Kidney epithelial cell (primary cell): ENCODE measurements at regions not wholly inside any gene's neighbourhood (a gene's known extent, or its start where the extent isn't known, plus 50 kb on each side); places are given as distances from the start of the nearest gene placed in this dataset.
"Not testable (repeated sequence)": the region's sequence is repeated elsewhere in the genome, so short reads cannot be mapped to it uniquely, and the experiment has no call there.

Experiments
- DNase-seq: peaks from one replicate; pipeline ENCODE4 v3.0.0-alpha.2; 2010; ENCODE audit warnings: low read depth
- H3K27me3 ChIP-seq: 2 replicates; pipeline ENCODE4 v1.6.0; 2011; ENCODE audit warnings: low read length; ENCODE audit not compliant: control insufficient read depth, insufficient read depth
- H3K36me3 ChIP-seq: 2 replicates; pipeline ENCODE4 v1.5.1; 2011; ENCODE audit warnings: low read length; ENCODE audit not compliant: control insufficient read depth, insufficient read depth
- H3K4me3 ChIP-seq: 2 replicates; pipeline ENCODE4 v1.5.1; 2011; ENCODE audit warnings: low read depth, mild to moderate bottlenecking, control low read depth, low read length
- CTCF ChIP-seq: IDR thresholded peaks from 2 replicates; pipeline ENCODE4 v1.5.1; 2011; ENCODE audit warnings: mild to moderate bottlenecking, moderate library complexity, low read length, control low read depth, inconsistent platforms; ENCODE audit not compliant: insufficient read depth, poor library complexity, severe bottlenecking

DNA sequence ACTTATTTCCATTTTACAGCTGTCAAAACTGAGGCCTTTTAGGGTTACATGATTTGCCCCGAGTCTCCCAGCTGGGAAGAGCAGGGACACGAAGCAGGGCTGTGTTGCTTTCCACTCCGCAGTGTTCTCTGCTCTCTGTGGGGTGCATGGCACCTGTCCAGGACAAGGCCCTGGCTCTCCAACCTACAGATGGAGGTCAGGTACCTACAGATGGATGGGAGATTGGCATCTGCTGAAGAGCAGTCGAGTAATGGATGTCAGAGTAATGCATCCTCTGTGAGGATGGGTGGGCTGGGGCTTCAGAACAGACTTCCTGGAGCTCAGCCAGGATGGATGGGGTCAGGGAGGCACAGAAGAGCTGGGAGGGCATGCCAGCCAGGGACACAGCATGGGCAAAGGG, 85.0 kb downstream of the EMX2 start:
- Histone ChIP-seq H3K4me3 (no peak overlapping the region), H3K36me3 (no peaks in the 10 kb centered on the region), H3K27me3 (no peaks in the 10 kb centered on the region)
- DNase-seq, result no peak
- TF ChIP-seq CTCF, result no peak

- H3K4me3 ChIP-seq, DNase-seq, H3K27me3 ChIP-seq, H3K36me3 ChIP-seq: not testable (repeated sequence)
Observed at GRCh38 chr10:117629717-117630116, 87.2 kb downstream of the EMX2 start.

- Histone ChIP-seq H3K36me3 (no peaks in the 10 kb centered on the region), H3K4me3 (no peak overlapping the region), H3K27me3 (no peaks in the 10 kb centered on the region)
- TF ChIP-seq CTCF, result no peak
- no peak for DNase-seq
Observed at GRCh38 chr10:117631276-117632145, 89.0 kb downstream of the EMX2 start.

GRCh38 chr10:117632406-117632805, 89.9 kb downstream of the EMX2 start:
- Histone ChIP-seq H3K4me3 (no peak overlapping the region), H3K27me3 (no peaks in the 10 kb centered on the region), H3K36me3 (no peaks in the 10 kb centered on the region)
- DNase-seq, result no peak
- no peak for TF ChIP-seq CTCF

GRCh38 chr10:117635826-117636225, 93.3 kb downstream of the EMX2 start:
- Histone ChIP-seq H3K4me3 (no peak overlapping the region), H3K27me3 (no peaks in the 10 kb centered on the region), H3K36me3 (no peaks in the 10 kb centered on the region)
- no peak for TF ChIP-seq CTCF
- DNase-seq, result no peak

DNA sequence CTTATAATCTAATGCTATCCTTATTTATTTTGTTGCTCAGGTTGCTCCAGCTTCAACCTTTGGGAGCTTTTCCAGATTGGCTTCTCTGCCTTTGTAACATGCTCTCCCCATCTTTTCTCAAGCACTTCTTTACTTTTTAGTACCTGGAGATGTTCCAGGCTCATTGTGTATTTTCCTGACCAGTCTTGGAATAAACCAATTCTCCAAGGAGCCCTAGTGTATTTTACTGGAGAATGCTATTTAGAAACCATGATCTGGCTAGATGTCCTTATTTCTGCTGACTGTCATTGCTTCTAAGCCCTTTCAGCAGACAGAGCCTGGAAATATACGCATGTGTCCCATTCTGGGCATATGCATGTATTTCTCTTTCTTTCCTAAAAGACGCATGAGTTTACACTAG, 95.7 kb downstream of the EMX2 start:
- H3K27me3 ChIP-seq, result no peaks in the 10 kb centered on the region

More for the DNA sequence above, 95.7 kb downstream of the EMX2 start:
- TF ChIP-seq CTCF, result no peak
- no peaks in the 10 kb centered on the region for H3K36me3 ChIP-seq
- DNase-seq, result no peak
- no peak overlapping the region for H3K4me3 ChIP-seq
